Vagina (tissue), 2 donors: ENCODE measurements at regions not wholly inside any gene's neighbourhood (a gene's known extent, or its start where the extent isn't known, plus 50 kb on each side); places are given as distances from the start of the nearest gene placed in this dataset.

ENCODE experiments used
- DNase-seq, 2 donors: peaks; one replicate each; pipeline ENCODE4 v3.0.0-alpha.2; 2017; ENCODE audit errors: extremely low spot score in 2 of 2
- H3K27ac ChIP-seq: fragments of 200-600 bp; sonication (generic); one replicate; pipeline ENCODE4 v1.5.1; 2019
- H3K27me3 ChIP-seq: fragments of 200-600 bp; sonication (generic); one replicate; pipeline ENCODE4 v1.5.1; 2019
- H3K36me3 ChIP-seq, 2 donors: fragments of 200-600 bp; sonication (generic); one replicate each; pipeline ENCODE4 v1.5.1; 2017 to 2019
- H3K4me1 ChIP-seq: fragments of 200-600 bp; sonication (generic); one replicate; pipeline ENCODE4 v1.5.1; 2019
- H3K4me3 ChIP-seq, 2 donors: fragments of 200-600 bp; sonication (generic); 1 replicate in 1 of 2; 2 replicates in 1 of 2; pipeline ENCODE4 v1.5.1; 2016 to 2019
- H3K9me3 ChIP-seq: fragments of 200-600 bp; sonication (generic); one replicate; pipeline ENCODE4 v1.5.1; 2019
- CTCF ChIP-seq, 3 experiments: fragments of 450-650 bp in 2 of 3; fragments of 200-600 bp in 1 of 3; sonication (generic) in 1 of 3; IDR thresholded peaks; one replicate each; pipeline ENCODE4 v1.5.1; 2017 to 2019; ENCODE audit warnings: antibody characterized with exemption in 3 of 3, mild to moderate bottlenecking in 2 of 3, moderate library complexity in 2 of 3
- POLR2A ChIP-seq, 2 donors: fragments of 450-650 bp; IDR thresholded peaks; one replicate each; pipeline ENCODE4 v1.6.1; 2017; ENCODE audit warnings: antibody characterized with exemption in 2 of 2, mild to moderate bottlenecking in 2 of 2, moderate library complexity in 2 of 2
- POLR2AphosphoS5 ChIP-seq, 2 donors: sonication (generic); formaldehyde crosslinking; IDR thresholded peaks; one replicate each; pipeline ENCODE4 v1.9.0; 2017; ENCODE audit warnings: antibody characterized with exemption in 2 of 2, mild to moderate bottlenecking in 2 of 2, low read depth in 1 of 2; ENCODE audit not compliant: insufficient read depth in 1 of 2
- intact Hi-C: fragments of 100-400 bp; cut with DNase I; formaldehyde crosslinking; loops from one replicate; pipeline ENCODE4 v1.15.1; 2023

DNA sequence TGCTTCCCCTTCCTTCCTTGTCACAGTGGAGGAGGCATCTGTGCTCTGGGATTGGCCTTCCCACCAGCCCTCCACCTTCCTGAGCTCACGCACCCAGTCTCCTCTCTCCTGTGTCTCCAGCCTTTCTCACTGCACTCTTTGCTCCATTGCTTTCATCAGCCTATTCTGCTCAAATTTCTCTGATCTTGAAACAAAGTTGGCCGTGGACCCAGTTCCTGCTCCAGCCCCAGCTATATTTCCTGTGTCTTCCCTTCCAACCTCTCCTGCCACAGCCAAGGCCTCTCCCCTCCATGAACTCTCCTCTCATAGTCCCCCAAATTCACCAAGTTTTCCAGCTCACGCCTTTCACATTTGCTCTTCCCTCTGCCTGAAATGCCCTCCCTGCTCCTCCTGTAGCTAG, 226.6 kb upstream of the AGAP1 start:
- no peaks in the 10 kb centered on the region for H3K9me3 ChIP-seq
- no peak for TF ChIP-seq POLR2AphosphoS5 (IDR thresholded peaks at IDR 0.05; ENCODE audit: insufficient read depth in 1 of 2, low read depth in 1 of 2)
- DNase-seq, result no peak
- H3K27me3 ChIP-seq, result no peaks in the 10 kb centered on the region
- H3K36me3 ChIP-seq, result no peaks in the 10 kb centered on the region
- H3K4me1 ChIP-seq, result no peaks in the 10 kb centered on the region
- H3K4me3 ChIP-seq, result no peak overlapping the region
- H3K27ac ChIP-seq, result no peak overlapping the region
- intact Hi-C loops, result no loop called here

GRCh38 chr2:235268535-235268934, 225.3 kb upstream of the AGAP1 start:
- no peak for TF ChIP-seq CTCF (IDR thresholded peaks at IDR 0.05)
- no peak for TF ChIP-seq POLR2A (IDR thresholded peaks at IDR 0.05)
- no peak for TF ChIP-seq POLR2AphosphoS5 (IDR thresholded peaks at IDR 0.05; ENCODE audit: insufficient read depth in 1 of 2, low read depth in 1 of 2)
- Histone ChIP-seq H3K27ac (no peak overlapping the region), H3K4me3 (no peak overlapping the region), H3K4me1 (no peaks in the 10 kb centered on the region), H3K36me3 (no peaks in the 10 kb centered on the region), H3K27me3 (no peaks in the 10 kb centered on the region), H3K9me3 (no peaks in the 10 kb centered on the region)
- no peak for DNase-seq
- intact Hi-C loops, result no loop called here

GRCh38 chr2:235270291-235270690, 223.6 kb upstream of the AGAP1 start:
- H3K4me3 ChIP-seq, result no peak overlapping the region
- intact Hi-C loops, result no loop called here
- no peak for DNase-seq
- no peak overlapping the region for H3K27ac ChIP-seq
- H3K4me1 ChIP-seq, result no peaks in the 10 kb centered on the region
- TF ChIP-seq CTCF (IDR thresholded peaks at IDR 0.05), result no peak
- no peak for TF ChIP-seq POLR2AphosphoS5 (IDR thresholded peaks at IDR 0.05; ENCODE audit: insufficient read depth in 1 of 2, low read depth in 1 of 2)
- TF ChIP-seq POLR2A (IDR thresholded peaks at IDR 0.05), result no peak
- H3K36me3 ChIP-seq, result no peaks in the 10 kb centered on the region
- no peaks in the 10 kb centered on the region for H3K9me3 ChIP-seq
- H3K27me3 ChIP-seq, result no peaks in the 10 kb centered on the region

- Histone ChIP-seq H3K27me3 (no peaks in the 10 kb centered on the region), H3K27ac (no peak overlapping the region), H3K36me3 (no peaks in the 10 kb centered on the region), H3K4me3 (no peak overlapping the region), H3K9me3 (no peaks in the 10 kb centered on the region), H3K4me1 (no peaks in the 10 kb centered on the region)
- no peak for TF ChIP-seq POLR2AphosphoS5 (IDR thresholded peaks at IDR 0.05; ENCODE audit: insufficient read depth in 1 of 2, low read depth in 1 of 2)
- no peak for TF ChIP-seq CTCF (IDR thresholded peaks at IDR 0.05)
- TF ChIP-seq POLR2A (IDR thresholded peaks at IDR 0.05), result no peak
- intact Hi-C loops, result no loop called here
- DNase-seq, result no peak
These were observed 222.9 kb upstream of the AGAP1 start for GRCh38 chr2:235270956-235271355.

- intact Hi-C loops, result no loop called here
- no peaks in the 10 kb centered on the region for H3K27me3 ChIP-seq
These were observed 221.9 kb upstream of the AGAP1 start for GRCh38 chr2:235271936-235272335.

More at GRCh38 chr2:235271936-235272335, 221.9 kb upstream of the AGAP1 start:
- Histone ChIP-seq H3K4me1 (no peaks in the 10 kb centered on the region), H3K27ac (no peak overlapping the region), H3K4me3 (no peak overlapping the region), H3K36me3 (no peaks in the 10 kb centered on the region), H3K9me3 (no peaks in the 10 kb centered on the region)
- no peak for DNase-seq
- TF ChIP-seq POLR2AphosphoS5 (IDR thresholded peaks at IDR 0.05; ENCODE audit: insufficient read depth in 1 of 2, low read depth in 1 of 2) (no peak), POLR2A (IDR thresholded peaks at IDR 0.05) (no peak), CTCF (IDR thresholded peaks at IDR 0.05) (no peak)
